Stimulated activated CD8-positive, alpha-beta memory T cell treated with anti-CD3 and anti-CD28 coated beads, Interleukin-7, amount 100 ng/mL, for 24 hours (primary cell): ENCODE measurements at regions not wholly inside any gene's neighbourhood (a gene's known extent, or its start where the extent isn't known, plus 50 kb on each side); places are given as distances from the start of the nearest gene placed in this dataset.
"Not testable (repeated sequence)": the region's sequence is repeated elsewhere in the genome, so short reads cannot be mapped to it uniquely, and the experiment has no call there.

Experiments
- DNase-seq: peaks from one replicate; pipeline ENCODE4 v3.0.0-alpha.2; 2020; ENCODE audit warnings: low read depth

DNA sequence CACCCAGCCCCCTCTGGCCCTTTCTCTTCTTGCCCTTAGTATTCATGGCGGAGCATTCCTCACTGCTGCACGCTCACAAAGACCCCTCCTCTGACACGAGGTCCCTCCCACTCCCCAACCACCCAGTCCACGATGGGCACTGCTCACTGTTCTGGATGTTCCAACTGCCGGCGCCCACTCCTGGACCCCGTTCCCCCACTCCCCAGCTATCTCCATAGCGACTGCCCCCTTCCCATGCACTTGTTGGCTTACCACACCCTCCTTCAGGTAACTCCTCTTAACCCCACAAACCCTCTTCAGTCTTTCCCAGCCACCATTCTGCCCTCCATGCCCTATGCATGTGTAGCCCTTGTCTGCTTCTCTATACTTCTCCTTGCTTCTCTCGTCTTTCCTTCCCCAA is 961.5 kb upstream of the DEFB115 start:
- DNase-seq, result not testable (repeated sequence)

DNA sequence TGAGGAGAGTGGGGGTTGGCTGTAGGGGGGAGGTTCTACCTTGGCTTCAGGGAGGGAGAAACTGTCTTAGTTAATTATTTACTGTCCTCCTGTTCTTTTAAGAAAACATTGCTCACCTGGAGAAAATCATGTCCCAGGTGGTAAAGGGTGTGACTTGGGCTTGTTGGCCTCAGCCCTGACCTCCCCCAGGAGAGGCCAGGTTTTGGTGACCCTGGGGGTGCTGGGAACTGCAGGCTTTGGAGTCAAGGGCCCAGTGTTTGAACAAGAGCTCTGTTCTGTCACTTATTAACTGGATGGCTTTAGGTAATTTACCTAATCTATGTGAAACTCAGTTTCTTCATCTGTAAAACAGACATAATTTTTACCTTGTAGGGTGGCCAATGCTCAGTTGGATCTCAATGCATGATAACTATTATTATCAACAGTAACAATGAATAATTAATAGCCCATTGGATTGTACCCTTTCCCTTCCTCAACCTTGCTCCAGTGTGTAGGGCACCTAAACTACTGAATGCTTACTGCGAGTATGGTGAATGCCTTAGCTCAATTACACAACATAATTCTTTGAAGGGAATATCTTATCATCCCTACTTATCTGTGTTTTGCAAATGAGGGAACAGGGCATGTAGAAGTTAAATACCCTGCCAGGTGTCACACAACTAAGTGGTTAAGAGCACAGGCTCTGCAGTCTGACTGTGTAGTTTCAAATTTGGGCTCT is 959.4 kb upstream of the DEFB115 start:
- DNase-seq, result not testable (repeated sequence)

DNA sequence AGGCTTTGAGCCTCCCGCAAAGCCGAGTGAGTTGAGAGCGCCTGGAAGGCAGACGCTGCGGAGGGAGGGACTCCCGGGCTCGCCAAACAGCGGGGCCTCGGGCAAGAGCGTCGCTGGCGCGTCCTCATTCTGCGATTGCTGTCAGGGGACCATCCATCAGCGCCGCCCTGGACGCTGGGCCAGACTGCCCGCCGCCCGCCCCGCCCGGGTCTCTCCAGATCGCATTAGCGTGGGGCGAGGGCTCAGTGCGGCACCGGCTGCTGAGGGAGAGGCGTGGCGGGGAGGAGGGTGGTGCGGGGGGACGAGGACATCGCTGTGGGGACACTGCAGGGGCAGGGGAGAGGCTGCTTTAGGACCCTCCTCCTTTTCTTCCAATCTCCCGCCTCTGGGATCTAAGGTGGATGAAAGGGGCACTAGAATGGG is 957.2 kb upstream of the DEFB115 start:
- DNase-seq, result not testable (repeated sequence)

DNA sequence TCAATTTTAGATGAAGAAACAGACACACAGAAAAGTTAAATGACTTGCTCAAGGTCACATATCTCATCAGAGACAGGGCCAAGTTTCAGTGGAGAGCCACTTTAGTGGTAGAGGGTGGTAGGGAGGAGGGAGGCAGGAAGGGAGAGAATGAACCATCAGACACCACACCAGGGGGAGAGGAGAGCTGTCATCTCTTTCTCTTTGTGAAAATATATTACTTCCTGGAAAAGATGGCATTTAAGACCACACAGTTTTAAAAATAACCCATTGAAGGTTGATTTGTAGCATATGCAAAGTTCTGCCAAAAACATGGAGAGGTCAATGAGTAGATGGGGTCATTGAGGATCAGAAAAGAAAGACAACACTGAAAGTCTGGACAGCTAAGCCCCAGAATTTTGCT is 954.7 kb upstream of the DEFB115 start:
- not testable (repeated sequence) for DNase-seq

DNA sequence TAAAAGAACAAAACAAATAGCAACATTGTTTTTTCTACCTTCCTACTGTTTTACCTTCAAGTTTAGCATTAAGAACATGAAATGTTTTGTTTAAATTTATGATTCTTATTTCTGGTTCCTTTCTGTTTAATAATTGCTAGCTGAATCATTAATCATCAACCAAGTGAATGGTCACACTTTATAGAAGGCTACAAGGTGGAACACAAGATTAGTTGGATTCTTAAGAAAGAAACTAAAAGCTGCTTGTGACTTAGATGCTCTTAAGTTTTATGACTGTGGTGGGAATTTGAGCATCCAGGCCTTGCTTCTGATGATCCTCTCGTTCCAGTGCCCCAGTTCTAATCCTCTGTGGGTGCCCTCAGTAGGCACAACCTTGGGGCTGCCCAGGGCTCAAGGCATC is 947.5 kb upstream of the DEFB115 start:
- DNase-seq, result not testable (repeated sequence)

DNA sequence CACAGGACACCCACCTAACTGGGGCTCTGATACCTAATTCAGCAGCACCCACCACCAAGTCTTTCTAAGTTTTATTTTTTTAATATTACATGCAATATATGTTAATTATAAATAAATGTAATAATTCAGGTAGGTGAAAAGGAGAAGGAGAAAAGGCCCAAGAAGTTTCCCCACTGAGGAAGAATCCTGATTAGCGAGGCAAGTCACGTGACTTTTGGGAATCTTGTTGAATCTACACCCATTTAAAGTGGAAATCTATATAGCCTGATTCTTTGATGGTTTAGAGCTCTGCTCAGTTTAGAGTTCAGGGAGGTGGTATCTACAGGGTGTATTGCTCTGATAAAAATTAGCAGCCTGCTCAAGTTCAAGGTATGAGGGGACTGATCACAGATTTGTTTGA is 947.1 kb upstream of the DEFB115 start:
- DNase-seq, result not testable (repeated sequence)

DNA sequence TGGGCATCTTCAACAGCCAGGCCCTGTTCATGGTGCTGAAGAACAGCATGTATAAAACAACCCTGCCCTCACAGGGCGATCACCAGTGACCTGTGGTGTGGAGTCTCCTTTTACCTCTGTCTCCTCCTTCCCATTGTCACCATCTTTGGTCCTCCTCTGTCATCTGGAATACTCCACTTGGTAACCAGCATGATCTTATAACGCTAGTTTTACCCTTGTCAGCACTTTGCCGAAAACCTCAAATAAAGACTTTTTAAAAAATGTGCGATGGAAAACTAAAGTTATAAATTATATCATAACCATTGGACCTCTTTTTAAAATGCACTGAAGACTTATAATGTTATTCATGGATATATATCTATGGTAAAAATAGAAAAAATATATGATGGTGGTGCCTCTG is 945.2 kb upstream of the DEFB115 start:
- not testable (repeated sequence) for DNase-seq

DNA sequence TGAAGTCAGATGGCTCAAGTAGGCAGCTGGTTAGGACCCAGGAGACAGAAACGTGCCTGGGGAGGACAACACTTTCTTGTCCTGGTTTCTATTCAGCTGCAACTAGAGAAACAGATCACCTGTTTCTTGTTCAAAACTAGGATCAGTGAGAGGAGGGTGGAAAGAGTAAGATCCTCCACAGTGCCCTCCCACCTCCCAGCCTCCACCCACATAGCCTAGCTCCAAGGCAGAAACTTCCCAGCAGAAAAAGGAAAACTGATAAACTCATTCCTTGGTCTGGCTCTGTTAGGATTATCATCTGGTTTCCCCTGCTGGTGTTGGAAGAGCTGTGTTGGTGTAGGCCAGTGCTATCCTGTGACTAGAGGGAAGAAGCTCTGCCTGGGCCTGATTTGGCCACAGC is 943.8 kb upstream of the DEFB115 start:
- not testable (repeated sequence) for DNase-seq

DNA sequence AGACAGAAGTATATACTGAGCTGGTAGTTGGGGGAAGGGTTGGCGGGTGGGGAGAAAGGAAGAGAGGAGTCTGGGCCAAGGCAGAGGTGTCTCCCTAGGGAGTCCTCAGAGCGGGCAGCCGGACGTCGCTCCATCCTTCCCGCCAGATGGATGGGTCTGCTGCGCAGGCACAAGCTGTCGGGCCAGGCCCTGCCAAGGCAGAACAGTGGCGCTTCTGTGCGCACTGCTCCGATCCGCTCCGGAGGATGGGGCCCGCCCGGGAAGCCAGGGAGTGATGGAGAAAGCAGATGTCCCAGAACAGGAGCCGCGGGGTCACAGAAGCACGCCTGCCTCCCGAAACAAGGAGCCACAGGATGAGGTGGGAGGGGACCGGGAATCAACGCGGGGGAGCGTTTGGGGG is 941.4 kb upstream of the DEFB115 start:
- not testable (repeated sequence) for DNase-seq

DNA sequence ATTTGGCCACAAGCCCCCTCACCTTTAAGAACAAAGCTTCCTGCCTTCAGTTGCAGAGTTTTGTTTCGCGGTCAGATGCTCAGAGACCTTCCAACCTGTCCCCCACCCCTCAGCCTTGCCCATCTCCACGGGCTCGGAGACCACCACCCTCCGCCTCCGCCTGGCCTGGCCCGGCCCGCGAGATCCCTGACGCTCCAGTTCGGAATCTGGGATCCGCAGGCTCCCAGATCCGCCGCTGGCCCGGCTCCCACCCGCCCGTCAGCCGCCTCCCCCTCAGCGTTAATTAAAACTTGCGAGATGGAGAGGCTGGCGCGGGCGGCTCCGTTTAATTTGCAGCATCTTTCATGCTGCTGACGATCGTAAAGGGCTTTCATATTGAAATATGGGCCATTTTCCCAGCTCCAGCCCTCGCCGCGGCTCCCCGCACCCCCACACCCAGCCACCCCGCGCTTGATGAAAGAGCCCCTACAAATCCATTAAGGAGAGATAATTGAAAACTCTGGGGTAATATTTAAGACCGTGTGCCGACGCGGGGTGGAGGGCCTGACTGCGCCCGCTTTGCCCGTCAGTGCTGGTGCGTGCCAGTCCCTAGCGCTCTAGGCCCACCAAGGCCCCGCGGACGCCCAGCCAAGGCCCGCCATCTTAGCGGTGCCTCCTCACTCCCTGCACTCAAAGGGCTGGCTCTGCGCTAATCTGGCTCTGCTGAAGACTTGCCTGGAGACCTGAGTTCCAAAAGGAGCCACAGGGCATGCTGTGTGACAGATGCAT is 940.7 kb upstream of the DEFB115 start:
- not testable (repeated sequence) for DNase-seq

DNA sequence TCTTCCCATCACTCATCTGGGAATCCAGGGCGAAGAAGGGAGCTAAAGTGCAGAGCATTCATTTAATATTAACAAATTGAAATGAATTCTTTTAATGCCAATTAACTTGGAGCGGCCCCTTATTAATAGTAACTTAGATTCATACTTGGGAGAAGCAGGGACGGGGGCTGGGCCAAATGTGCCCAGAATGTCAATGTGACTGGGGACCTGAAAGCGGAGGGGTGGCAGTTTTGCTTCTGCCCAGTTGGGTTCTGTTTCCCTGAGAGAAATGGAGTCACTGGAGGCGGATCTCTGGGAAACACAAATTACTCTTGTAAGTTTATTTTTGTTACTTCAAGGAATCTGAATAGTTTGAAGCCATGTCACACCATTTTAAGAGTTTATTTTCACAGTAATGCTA is 923.7 kb upstream of the DEFB115 start:
- not testable (repeated sequence) for DNase-seq

DNA sequence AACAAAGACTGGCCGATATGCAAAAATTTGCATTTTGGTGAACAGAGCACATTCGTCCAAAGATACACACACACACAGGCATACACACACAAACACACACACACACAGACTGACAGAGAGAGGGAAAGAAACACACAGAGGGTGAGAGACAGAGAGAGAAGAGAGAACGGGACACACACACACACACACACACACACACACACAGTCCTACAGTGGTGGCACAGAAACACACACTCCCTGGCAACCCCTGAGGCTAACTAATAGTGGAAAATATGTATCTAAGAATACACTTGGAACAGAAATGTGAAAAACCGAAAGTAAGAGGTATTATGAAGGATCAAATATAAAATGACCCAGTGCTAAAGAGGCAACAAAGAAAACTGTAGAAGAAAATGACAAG is 919.9 kb upstream of the DEFB115 start:
- DNase-seq, result not testable (repeated sequence)

DNA sequence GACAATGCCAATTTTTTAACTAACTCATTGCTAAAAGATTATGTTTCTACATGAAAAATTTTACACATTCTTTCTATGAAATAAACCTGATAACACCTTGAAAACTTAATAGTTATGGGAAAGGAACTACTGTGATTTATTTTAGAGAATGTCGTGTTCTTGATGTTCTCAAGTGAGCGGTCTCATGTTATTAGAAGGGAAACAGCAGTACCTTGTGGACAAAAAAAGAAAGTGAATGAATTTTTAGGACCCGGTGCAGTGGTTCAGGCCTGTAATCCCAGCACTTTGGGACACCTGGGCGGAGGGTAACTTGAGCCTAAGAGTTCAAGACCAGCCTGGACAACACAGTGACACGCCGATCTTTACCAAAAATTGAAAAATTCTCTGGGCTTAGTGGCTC is 908.5 kb upstream of the DEFB115 start:
- DNase-seq, result not testable (repeated sequence)

DNA sequence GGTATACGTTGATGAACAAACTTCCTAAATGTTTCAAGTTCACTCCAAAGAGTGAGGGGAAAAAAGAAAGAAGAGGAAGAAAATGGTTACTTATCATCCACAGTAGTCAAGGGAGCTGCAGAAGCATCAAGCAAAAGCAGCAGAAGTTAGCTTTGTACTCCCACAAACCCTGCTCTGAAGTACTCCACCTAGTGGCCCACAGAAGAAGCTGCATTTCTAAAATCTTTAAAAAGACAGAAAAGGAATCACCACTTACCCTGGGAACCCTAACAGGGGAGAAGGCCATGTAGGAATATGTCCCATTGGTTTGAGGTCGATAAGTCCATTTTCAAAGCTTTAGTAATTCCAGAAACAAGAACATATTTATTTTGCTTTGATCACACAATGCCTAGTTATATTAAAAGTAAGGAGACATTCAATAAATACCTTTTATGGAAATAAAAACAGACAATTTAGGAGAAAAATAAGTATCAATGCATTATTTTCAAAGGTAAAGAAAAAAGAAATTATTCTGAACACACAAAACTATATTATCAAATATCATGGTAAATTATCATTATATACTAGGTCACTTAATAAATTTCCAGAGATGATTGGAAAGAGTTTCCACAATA is 900.5 kb upstream of the DEFB115 start:
- not testable (repeated sequence) for DNase-seq

DNA sequence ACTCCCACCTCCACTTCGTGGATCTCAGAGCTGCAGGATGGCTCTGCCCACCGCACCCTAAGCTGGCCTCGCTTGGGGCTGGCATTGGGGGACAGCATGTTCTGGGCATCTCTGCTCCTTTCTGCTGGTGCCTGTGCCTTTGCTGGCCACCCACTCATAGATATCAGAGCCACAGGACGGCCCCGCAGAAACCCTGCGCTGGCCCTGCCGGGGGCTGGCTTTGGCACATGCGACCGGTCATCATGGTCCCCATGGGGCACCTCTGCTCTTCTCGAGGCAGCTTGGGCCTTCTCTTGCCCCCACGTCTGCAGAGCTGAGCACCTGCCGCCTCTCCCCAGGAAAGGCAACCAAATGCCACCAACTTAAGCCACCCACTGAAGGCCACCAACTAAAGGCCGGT is 895.7 kb upstream of the DEFB115 start:
- not testable (repeated sequence) for DNase-seq

DNA sequence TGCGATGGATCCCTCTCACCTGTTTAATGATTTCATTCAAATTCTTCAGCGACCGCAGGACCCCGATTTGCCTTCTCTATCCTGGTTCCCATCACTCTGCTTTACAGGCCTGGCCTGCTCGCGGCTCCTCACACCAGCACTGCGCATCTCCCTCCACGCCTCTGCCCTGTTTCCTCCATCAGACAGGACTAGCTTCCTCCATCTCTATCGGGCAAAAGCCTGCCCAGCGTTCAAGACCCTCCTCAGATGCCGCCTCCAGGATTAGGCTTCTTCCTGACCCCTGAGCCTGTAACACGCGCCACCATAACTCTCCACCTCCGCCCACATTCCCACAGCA is 881.1 kb upstream of the DEFB115 start:
- DNase-seq, result not testable (repeated sequence)

DNA sequence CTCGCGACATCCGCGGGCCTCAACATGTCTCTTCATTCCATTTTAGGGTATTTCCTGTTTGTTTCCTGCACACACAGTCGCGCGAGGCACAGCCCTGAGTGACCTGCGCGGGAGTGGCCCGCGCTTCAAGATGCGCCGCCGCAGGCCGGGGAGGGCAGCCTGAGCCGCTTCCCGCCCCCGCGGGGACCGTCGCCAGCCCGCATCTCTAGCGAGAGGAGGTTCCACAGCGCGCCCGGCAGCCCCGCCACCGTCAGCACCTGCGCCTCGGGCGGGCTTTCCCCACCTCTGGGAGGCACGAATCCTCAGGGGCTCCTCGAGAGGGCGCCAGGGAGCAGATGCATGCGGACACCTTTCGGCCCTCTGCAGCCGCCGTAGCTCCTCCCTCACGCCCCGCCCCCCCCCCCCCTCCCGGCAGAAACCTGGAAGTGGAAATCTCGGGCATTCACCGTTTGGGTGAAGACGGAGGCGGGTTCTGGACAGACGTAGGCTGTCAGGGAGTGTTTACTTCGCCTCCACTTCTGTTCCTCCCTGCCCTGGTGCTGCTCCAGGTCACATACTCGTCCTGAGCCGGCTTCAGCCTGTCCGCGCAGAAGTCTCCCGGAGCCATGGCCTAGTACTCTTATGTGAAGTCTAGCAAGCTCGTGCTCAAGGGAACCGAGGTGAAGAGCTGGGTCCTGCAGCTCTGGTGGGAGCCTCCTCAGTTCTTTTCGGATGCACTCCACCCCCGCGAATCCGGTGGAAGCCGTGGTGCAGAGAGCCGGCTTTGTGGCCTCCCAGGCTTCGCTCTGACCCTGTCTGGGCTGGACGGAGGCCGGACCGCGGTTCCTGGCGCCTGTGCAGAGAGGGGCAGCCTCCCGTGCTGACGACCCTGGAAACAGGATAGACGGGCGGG is 880.5 kb upstream of the DEFB115 start:
- peak; percentile 73 for DNase-seq

DNA sequence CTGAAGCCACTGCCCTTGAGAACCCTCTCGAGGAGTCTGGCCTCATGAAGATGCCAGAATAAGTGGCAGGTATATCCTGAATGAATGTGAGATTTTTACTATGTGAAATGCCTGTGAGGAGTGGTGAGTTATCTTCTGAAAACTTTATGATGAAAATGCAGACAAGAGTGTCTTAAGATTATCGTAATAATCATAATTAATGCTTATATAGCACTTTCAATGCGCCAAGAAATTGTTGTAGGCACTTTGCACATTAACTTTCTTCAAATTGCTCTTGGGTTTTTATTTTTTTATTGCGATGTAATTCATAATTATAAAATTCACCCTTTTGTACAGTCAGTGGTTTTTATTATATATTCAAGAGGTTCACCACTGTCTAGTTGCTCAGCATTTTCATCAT is 879.1 kb upstream of the DEFB115 start:
- not testable (repeated sequence) for DNase-seq

DNA sequence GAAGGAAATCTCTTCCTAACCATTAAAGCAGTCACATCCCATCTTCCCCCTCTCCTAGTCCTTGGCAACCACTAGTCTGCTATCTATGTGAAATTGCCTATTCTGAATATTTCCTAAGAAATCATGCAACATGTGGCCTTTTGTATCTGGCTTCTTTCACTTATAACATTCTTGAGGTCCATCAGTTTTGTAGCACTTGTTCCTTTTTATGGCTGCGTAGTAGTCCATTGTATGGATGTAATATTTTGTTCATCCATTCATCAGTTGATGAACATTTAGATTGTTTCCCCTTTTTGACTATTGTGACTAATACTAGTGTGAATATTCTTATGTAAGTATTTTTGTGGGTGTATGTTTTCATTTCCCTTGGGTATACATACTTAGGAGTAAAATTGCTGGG is 878.7 kb upstream of the DEFB115 start:
- not testable (repeated sequence) for DNase-seq

DNA sequence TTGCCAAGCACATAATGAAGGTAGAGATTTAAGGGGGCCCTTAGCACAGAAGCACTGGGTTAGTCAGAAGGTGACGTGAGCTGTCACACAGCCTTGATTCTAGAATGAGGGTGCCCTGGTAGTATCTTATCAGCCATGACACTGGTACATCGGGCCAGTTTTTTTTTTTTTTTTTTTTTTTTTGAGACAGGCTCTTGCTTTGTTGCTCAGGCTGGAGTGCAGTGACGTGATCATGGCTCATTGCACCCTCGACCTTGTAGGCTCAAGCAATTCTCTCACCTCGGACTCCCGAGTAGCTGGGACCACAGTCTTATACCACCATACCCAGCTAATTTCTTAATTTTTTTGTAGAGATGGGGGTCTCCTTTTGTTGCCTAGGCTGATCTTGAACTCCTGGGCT is 872.6 kb upstream of the DEFB115 start:
- not testable (repeated sequence) for DNase-seq

DNA sequence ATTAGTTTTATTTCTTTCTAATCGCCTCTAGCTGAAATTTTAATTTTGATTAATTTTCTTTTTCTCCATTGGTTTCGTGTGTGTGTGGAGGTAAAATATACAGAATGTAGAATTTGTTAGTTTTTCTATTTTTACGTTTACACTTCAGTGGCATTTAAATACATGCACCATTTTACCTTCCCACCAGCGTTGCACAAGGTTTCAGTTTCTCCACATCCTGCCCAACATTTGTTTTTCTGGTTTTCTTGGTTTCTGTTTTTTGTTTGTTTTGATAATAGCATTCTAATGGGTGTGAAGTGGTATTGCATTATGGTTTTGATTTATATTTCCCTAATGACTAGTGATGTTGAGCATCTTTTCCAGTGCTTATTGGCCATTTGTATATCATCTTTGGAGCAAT is 871.4 kb upstream of the DEFB115 start:
- DNase-seq, result not testable (repeated sequence)

DNA sequence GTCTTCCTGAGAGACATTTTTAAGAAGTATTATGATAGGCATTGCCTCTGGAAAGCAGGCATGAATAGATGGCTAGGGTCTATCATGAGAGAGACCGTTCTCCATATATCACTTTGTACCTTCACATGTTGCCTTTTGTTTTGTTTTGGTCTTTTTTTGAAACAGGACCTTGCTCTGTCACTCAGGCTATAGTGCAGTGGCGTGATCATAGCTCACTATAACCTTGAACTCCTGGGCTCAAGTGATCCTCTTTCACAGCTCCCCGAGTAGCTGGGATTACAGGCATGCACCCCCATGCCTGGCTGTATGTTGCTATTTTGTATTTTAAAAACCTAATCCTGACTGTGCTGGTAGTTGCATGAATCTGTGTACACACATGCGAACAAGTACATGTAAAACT is 869.6 kb upstream of the DEFB115 start:
- not testable (repeated sequence) for DNase-seq
